ENCODE measurements at regions not wholly inside any gene's neighbourhood (a gene's known extent, or its start where the extent isn't known, plus 50 kb on each side); places are given as distances from the start of the nearest gene placed in this dataset.

DNA sequence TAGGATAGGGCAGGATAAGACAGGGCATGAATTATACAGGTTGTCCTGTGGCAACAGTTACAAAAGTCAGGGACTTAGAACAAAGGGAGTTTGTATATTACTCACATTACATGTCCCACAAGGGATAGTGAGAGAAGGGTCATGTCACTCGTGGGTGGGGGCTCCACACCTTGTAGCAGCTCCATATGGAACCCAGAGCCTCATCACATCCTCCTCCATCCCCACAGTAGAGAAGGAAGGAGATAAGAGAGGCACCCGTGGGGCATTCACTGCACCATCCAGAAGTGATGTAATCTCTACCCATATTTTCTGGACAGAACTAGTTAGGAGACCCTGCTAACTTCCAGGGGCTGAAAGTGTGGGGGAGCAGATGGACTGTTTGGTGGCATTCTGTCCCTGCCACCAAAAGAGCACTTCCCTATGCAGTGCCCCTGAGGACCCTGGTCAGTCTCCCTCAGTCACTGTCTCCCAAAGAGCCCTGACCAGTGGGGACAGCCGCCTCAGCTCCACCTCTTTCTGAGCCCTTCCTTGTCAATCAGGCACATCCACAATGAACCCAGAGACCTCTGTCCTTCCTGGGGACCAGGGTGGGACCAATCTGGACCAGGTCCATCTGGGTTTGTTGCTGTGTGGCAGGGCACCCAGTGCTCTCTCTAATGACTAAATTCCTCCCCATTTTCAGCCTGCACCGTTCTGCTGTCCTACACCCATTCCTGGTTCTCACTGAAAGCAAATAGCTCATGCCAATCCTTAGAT is 154.8 kb upstream of the ETV3 start:
- no peak for DNase-seq (ENCODE audit: low read depth)
- TF ChIP-seq, protein P1, sequence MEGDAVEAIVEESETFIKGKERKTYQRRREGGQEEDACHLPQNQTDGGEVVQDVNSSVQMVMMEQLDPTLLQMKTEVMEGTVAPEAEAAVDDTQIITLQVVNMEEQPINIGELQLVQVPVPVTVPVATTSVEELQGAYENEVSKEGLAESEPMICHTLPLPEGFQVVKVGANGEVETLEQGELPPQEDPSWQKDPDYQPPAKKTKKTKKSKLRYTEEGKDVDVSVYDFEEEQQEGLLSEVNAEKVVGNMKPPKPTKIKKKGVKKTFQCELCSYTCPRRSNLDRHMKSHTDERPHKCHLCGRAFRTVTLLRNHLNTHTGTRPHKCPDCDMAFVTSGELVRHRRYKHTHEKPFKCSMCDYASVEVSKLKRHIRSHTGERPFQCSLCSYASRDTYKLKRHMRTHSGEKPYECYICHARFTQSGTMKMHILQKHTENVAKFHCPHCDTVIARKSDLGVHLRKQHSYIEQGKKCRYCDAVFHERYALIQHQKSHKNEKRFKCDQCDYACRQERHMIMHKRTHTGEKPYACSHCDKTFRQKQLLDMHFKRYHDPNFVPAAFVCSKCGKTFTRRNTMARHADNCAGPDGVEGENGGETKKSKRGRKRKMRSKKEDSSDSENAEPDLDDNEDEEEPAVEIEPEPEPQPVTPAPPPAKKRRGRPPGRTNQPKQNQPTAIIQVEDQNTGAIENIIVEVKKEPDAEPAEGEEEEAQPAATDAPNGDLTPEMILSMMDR (IDR thresholded peaks at IDR 0.05; ENCODE audit: low read depth, low read length, missing control alignments), result no peak
- H3K4me3 ChIP-seq (ENCODE audit: low read depth, low read length), result no peak overlapping the region

DNA sequence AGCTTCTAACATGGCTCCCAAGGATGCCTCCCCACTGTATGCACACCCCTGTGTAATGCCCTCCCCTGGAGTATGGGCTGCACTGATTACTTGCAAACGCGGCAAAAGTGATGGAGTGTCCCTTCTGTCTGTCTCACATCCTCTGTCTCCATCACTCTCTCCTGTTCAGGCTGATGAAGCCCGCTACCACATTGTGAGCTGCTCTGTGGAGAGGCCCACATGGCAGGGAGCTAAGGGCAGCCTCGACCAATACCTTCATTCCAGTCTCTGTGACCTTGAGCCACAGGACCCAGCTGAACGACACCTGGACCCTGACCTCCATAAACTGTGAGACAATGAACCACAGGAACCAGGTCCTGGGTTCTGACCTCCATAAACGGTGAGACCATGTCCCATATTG is 154.1 kb upstream of the ETV3 start:
- no peak for DNase-seq (ENCODE audit: low read depth)
- H3K4me3 ChIP-seq (ENCODE audit: low read depth, low read length), result no peak overlapping the region
- TF ChIP-seq, protein P1 (IDR thresholded peaks at IDR 0.05; ENCODE audit: low read depth, low read length, missing control alignments), result no peak

DNA sequence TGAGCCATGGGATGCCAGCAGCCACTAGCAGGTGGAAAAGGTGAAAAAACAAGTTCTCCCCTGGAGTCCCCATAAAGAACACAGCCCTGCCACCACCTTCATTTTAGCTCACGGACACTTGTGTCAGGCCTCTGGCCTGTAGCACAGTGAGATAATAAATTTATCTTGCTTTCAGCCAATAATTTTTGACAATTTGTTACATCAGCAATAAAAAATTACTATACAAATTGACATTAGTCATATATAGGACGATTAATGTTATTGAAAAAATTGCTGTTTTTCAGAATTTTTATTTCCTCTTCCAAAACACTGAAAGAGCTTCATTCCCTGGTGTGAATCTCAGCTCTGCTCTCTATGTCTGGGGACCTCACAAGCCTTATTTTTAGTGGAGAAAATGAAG is 152.9 kb upstream of the ETV3 start:
- TF ChIP-seq, protein P1 (IDR thresholded peaks at IDR 0.05; ENCODE audit: low read depth, low read length, missing control alignments), result no peak
- no peak for DNase-seq (ENCODE audit: low read depth)

DNA sequence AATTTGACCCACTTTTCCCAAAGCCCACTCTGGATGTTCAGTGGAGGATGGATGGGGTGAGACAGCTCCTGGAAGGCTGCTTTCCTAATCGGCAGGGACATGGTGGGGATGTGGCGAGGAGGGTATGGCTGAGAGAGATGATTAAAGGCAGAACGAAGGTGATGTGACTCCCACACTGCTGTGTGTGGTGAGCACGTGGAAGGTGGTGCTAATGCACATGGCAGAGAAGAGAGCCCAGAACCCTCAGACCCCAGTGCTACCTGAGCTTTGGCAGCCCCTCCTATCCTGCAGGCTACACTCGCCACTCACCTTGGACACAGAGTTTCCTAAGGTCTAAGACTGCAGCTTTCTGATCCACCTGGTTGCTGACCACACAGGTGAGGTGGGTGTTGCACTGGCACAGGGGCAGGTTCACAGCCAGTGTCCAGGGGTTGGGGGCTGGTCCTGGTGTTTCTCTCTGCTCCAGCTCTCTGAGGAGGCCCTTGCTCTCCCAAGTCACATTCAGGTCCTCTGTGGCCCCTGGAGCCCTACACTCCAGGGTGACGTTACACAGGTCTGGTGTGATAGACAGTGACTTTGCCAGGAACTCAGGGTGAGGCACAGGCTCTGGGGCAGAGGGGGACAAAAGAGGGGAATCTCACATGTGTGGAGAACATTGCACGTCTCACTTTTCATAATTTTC is 151.4 kb upstream of the ETV3 start:
- TF ChIP-seq, protein P1 (IDR thresholded peaks at IDR 0.05; ENCODE audit: low read depth, low read length, missing control alignments), result no peak
- H3K4me3 ChIP-seq (ENCODE audit: low read depth, low read length), result no peak overlapping the region
- DNase-seq (ENCODE audit: low read depth), result no peak

More for the DNA sequence above, 152.9 kb upstream of the ETV3 start:
- no peak overlapping the region for H3K4me3 ChIP-seq (ENCODE audit: low read depth, low read length)

DNA sequence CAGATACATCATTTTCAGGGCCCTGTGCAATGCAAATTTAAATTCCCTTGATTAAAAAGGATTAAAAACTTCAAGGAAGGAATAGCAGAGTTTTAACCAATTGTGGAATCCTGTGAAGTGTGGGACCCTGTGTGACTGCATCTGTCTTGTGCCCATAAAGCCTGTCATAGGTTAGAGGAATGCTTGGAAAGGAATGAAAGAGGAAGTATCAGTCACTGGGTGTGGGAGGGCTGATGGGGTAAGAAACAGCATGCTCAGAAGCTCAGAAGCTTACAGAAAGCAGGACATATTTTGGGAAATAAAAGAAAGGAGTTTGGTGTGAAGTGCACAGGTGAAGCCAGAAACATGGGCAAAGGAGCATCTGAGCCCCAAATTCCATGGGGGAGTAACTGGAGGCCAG is 150.8 kb upstream of the ETV3 start:
- TF ChIP-seq, protein P1 (IDR thresholded peaks at IDR 0.05; ENCODE audit: low read depth, low read length, missing control alignments), result no peak
- DNase-seq (ENCODE audit: low read depth), result no peak

DNA sequence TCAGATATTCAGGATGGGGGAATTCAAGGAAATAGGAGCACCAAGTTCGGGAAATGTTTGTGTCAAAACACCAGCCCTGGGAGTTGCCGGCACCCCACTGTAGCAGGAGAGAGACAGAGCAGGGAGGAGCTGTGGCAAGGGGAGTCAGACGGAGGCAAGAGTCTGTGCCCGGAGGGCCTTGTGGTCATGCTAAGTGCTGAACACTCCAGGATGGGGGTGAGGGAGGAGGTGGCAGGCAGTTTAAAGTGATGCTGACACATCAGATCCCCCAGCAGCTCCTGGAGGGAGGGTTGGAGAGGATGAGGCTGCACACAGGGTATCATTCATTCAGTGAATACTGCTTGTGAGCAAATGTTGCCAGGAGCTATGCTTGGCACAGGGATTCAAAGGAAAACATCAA is 150.3 kb upstream of the ETV3 start:
- no peak overlapping the region for H3K4me3 ChIP-seq (ENCODE audit: low read depth, low read length)
- TF ChIP-seq, protein P1 (IDR thresholded peaks at IDR 0.05; ENCODE audit: low read depth, low read length, missing control alignments), result no peak
- DNase-seq (ENCODE audit: low read depth), result no peak

More for the DNA sequence above, 150.8 kb upstream of the ETV3 start:
- no peak overlapping the region for H3K4me3 ChIP-seq (ENCODE audit: low read depth, low read length)
